Activated naive CD8-positive, alpha-beta T cell treated with anti-CD3 and anti-CD28 coated beads for 36 hours (primary cell): ENCODE measurements at regions not wholly inside any gene's neighbourhood (a gene's known extent, or its start where the extent isn't known, plus 50 kb on each side); places are given as distances from the start of the nearest gene placed in this dataset.

Experiments
- DNase-seq: peaks from one replicate; pipeline ENCODE4 v3.0.0; 2021
- H3K27ac Mint-ChIP-seq: one replicate; pipeline ENCODE4 v1.8.0; 2022; ENCODE audit warnings: mild to moderate bottlenecking, moderate library complexity, mixed read lengths
- H3K27me3 Mint-ChIP-seq: one replicate; pipeline ENCODE4 v1.8.0; 2022; ENCODE audit warnings: mild to moderate bottlenecking, mixed read lengths
- H3K36me3 Mint-ChIP-seq: one replicate; pipeline ENCODE4 v1.8.0; 2021; ENCODE audit warnings: mild to moderate bottlenecking, mixed read lengths
- H3K4me1 Mint-ChIP-seq: one replicate; pipeline ENCODE4 v1.8.0; 2021; ENCODE audit warnings: mixed read lengths
- H3K4me3 Mint-ChIP-seq: one replicate; pipeline ENCODE4 v1.8.0; 2022; ENCODE audit warnings: mild to moderate bottlenecking, moderate library complexity, mixed read lengths
- H3K9me3 Mint-ChIP-seq: one replicate; pipeline ENCODE4 v1.8.0; 2022; ENCODE audit warnings: mixed read lengths

DNA sequence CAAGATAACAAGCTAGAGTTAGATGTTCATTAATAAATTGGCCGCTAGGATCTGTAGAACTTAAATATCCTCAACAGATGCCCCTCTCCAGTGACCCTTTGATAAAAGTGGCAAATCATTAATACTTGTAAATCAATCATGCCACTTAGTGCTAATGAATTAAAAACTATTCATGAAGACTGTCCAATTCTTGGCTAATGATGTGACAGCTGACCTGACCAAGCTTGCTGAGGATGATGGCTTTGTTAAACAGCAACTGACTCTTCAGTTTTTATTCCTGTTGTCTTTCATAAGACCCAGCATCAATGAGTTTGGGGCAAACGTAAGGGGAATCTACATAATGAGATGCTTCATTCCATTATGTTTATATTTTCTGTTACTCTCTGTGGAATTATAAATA, 396.8 kb upstream of the NMUR2 start:
- no peak for DNase-seq
- Mint-ChIP-seq H3K4me3 (no peak overlapping the region), H3K36me3 (no peaks in the 10 kb centered on the region), H3K27ac (no peak overlapping the region), H3K27me3 (no peaks in the 10 kb centered on the region), H3K4me1 (no peaks in the 10 kb centered on the region), H3K9me3 (peaks cover 6% of the 10 kb centered on the region)

DNA sequence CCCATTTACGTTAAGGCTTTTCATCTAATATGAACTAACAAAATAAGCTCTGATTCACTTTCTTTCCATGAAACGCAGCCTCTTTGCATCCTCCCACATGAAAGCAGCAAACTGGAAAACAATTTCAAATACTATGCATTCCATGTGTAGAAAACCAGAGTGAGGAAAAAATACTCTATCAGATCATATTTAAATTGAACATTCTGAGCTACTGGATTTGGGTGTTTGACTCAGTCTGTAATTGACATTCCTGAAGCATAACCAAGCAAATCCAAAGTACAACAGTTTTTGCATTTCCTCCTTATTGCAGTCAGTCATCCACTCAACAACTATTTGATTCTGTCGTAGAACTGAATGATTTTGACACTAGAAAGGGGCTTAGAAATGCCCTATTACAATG, 399.1 kb upstream of the NMUR2 start:
- Mint-ChIP-seq H3K27me3 (no peaks in the 10 kb centered on the region), H3K4me3 (no peak overlapping the region), H3K9me3 (no peaks in the 10 kb centered on the region), H3K4me1 (no peaks in the 10 kb centered on the region), H3K36me3 (no peaks in the 10 kb centered on the region), H3K27ac (no peak overlapping the region)
- no peak for DNase-seq

DNA sequence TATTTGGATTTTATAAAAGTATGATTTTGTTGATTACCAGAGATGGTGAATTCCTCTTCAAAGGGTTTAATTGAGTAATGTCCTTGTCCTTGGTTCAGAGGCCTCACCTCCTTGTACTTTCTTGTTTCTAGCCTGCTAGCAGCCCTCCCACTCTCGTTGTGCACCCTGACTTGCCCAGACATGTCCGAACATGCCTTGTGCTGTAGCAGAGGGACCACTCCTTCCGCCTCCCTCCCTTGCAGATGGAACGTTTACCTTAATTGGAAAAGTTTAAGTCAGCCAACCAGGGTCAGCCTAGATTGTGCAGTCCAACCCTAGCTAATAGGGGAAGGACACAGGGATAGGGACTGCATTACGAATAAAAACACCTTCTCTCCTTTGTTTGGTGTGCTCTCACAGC, 406.9 kb upstream of the NMUR2 start:
- Mint-ChIP-seq H3K27ac (no peak overlapping the region), H3K27me3 (no peaks in the 10 kb centered on the region), H3K36me3 (no peaks in the 10 kb centered on the region), H3K4me3 (no peak overlapping the region), H3K4me1 (no peaks in the 10 kb centered on the region), H3K9me3 (no peaks in the 10 kb centered on the region)
- no peak for DNase-seq

DNA sequence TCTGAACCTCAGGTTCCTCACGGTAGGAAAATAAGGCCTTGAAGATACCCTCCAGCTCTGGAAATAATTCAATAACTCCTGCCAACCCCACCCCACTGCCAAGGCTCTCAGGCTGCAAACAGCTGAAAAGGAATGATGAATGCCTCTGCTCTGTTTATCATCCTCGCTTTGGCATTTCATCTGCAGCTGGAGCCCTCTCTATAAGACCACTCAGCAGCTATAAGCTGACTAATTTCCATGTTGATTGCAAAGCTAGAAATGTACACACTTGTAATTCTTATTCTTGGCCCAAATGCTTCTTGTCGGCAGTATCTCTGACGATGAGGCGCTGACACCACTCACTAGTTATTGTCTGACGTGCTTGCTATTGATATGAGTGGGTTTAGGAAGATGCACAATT, 408.4 kb upstream of the NMUR2 start:
- no peaks in the 10 kb centered on the region for H3K27me3 Mint-ChIP-seq
- no peaks in the 10 kb centered on the region for H3K4me1 Mint-ChIP-seq
- no peak overlapping the region for H3K27ac Mint-ChIP-seq
- no peak overlapping the region for H3K4me3 Mint-ChIP-seq
- DNase-seq, result no peak
- H3K36me3 Mint-ChIP-seq, result no peaks in the 10 kb centered on the region
- no peaks in the 10 kb centered on the region for H3K9me3 Mint-ChIP-seq

DNA sequence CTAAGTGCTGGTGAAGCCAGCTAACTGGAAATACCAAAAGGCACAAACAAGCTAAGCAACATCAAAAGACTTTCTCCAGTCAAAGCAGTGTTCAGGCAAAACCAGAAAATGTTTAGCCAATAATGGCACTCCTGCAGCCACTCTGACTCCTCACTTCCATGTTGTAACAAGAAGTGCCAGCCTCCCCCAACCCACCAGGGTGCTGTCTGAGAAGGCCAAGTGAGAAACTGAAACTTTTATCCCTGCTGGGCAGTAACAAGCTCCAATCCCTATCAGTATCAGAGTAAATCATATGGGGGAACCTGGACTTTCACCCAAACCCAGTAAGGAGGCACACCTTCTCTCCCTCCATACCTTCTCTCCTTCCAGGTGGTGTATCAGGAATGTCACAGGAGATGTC, 414.8 kb upstream of the NMUR2 start:
- no peaks in the 10 kb centered on the region for H3K36me3 Mint-ChIP-seq
- H3K4me1 Mint-ChIP-seq, result no peaks in the 10 kb centered on the region
- H3K9me3 Mint-ChIP-seq, result peaks cover 2% of the 10 kb centered on the region
- DNase-seq, result no peak
- H3K27ac Mint-ChIP-seq, result no peak overlapping the region
- no peak overlapping the region for H3K4me3 Mint-ChIP-seq
- no peaks in the 10 kb centered on the region for H3K27me3 Mint-ChIP-seq

DNA sequence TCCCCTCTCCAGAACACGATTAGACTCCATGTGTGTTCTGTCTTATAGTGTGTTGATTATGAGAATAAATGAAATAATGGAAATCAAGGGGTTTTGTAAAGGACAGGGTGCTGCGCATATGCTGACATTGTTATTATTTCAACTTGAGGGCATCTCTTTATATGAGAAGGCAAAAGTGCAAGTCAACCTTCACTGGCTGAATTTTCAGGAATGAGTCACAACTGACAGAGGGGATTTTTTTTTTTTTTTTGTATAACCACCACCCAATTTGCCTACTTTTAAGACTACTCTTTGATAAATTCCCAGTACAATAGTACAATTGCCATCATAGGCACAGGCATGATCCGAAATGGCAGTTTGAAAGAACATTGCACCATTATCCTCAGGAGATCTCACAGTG, 419.2 kb upstream of the NMUR2 start:
- no peak overlapping the region for H3K27ac Mint-ChIP-seq
- H3K9me3 Mint-ChIP-seq, result peaks cover 4% of the 10 kb centered on the region
- no peak overlapping the region for H3K4me3 Mint-ChIP-seq
- no peaks in the 10 kb centered on the region for H3K27me3 Mint-ChIP-seq
- H3K4me1 Mint-ChIP-seq, result no peaks in the 10 kb centered on the region
- no peaks in the 10 kb centered on the region for H3K36me3 Mint-ChIP-seq
- DNase-seq, result no peak

DNA sequence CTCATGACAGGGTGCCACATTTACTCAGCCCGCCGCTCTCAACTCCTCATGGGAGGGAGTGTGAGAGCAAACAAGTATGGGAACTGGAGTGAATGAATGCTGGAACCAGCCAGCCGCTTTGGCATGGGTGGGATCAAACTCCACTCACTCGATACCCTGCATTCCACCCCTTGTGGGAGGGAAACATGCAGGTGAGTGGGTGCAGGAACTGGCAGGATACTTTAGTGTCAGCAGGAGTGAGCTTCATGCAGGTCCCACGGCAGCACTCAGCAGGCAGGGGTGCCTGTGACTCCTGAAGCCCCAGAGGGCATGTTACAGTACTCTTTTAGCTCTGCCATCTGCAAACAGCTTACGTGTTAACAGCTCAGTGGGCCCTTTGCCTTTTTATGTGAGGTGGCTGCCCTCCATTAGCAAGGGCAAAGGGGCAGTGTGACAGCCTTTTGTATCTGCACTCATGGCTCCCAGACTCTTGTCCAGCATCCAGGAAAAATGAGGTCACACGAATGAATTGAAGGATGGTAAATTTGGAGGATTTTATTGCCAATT, 433.2 kb upstream of the NMUR2 start:
- no peaks in the 10 kb centered on the region for H3K36me3 Mint-ChIP-seq
- H3K4me1 Mint-ChIP-seq, result no peaks in the 10 kb centered on the region
- DNase-seq, result no peak
- H3K9me3 Mint-ChIP-seq, result peaks cover 3% of the 10 kb centered on the region
- H3K27me3 Mint-ChIP-seq, result no peaks in the 10 kb centered on the region
- no peak overlapping the region for H3K27ac Mint-ChIP-seq
- H3K4me3 Mint-ChIP-seq, result no peak overlapping the region

DNA sequence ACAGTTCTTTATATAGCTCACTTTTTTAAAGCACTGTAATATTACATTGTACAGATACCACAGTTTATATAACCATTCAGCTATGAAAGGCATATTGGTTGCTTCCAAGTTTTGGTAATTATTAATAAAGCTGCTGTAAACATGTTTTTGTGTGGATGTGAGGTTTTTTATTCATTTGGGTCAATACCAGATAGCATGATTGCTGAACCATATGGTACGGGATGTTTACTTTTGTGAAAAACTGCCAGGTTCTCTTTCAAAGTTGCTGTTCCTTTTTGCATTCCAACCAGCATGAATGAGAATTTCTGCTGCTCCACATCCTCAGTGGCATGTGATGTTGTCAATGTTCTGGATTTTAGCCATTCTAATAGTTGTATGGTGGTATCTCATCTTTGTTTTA, 439.6 kb upstream of the NMUR2 start:
- Mint-ChIP-seq H3K4me3 (no peak overlapping the region), H3K9me3 (peaks cover 6% of the 10 kb centered on the region), H3K27ac (no peak overlapping the region), H3K27me3 (no peaks in the 10 kb centered on the region), H3K4me1 (no peaks in the 10 kb centered on the region), H3K36me3 (no peaks in the 10 kb centered on the region)
- no peak for DNase-seq

DNA sequence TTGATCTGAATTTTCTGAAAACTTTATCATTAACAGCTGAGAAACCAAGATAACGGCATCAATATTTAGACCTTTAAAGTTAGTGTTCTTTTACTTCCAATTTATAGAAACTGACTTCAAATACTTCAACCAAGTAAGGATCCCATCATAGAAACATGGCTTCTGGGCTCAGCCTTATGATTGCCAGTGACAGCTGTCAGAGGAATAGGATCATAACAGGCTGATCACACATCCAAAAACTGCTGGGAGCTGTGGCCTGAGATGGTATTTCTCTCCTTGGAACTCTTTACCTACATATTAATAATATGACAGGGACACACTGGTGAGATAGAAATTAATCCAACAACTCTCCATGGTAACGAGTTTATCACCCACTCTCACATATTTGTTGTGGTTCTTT, 448.3 kb upstream of the NMUR2 start:
- H3K27ac Mint-ChIP-seq, result no peak overlapping the region
- no peaks in the 10 kb centered on the region for H3K27me3 Mint-ChIP-seq
- H3K4me1 Mint-ChIP-seq, result no peaks in the 10 kb centered on the region
- H3K4me3 Mint-ChIP-seq, result no peak overlapping the region
- no peak for DNase-seq
- H3K36me3 Mint-ChIP-seq, result no peaks in the 10 kb centered on the region
- peaks cover 1% of the 10 kb centered on the region for H3K9me3 Mint-ChIP-seq

DNA sequence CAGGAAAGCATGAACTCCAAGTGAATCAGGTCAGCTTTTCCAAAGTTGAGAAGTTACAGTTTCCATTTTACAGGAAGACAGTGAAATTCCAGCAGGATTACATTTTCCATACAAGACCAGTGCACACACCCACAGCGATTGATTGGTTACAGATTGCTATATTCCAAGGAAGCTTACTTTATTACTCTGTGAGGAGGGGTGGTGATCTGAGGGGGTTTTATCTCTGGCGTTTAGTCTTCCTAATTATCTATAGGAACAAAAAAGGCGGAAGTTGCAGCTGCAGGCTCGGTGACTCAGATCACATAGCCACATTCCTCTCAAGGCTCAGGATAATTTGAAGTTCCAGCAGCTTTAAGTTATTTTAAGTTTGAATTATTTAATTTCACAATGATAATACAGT, 450.4 kb upstream of the NMUR2 start:
- no peaks in the 10 kb centered on the region for H3K9me3 Mint-ChIP-seq
- DNase-seq, result no peak
- H3K27ac Mint-ChIP-seq, result no peak overlapping the region
- no peaks in the 10 kb centered on the region for H3K27me3 Mint-ChIP-seq
- no peak overlapping the region for H3K4me3 Mint-ChIP-seq
- H3K36me3 Mint-ChIP-seq, result no peaks in the 10 kb centered on the region
- no peaks in the 10 kb centered on the region for H3K4me1 Mint-ChIP-seq

DNA sequence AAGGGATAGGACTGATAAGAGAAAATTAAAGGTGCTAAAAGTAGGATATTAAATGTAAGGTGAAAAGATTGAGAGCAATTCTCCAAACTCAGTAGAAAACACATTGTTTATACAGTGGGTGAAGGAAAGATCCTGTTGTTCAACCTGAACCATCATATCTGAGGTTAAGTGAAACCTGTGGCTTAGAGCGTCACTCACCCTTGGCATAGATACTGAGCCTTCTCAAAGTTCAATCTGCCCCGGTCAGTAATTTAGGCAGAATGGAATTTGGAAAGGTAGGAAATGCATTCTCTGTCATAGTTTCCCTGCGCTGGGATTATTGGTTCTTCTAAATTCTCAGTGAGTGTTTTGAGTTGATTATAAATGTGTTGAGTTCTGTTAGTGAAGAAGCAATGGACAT, 456.2 kb upstream of the NMUR2 start:
- Mint-ChIP-seq H3K27me3 (no peaks in the 10 kb centered on the region), H3K27ac (no peak overlapping the region), H3K4me3 (no peak overlapping the region), H3K9me3 (no peaks in the 10 kb centered on the region), H3K4me1 (no peaks in the 10 kb centered on the region), H3K36me3 (no peaks in the 10 kb centered on the region)
- no peak for DNase-seq

DNA sequence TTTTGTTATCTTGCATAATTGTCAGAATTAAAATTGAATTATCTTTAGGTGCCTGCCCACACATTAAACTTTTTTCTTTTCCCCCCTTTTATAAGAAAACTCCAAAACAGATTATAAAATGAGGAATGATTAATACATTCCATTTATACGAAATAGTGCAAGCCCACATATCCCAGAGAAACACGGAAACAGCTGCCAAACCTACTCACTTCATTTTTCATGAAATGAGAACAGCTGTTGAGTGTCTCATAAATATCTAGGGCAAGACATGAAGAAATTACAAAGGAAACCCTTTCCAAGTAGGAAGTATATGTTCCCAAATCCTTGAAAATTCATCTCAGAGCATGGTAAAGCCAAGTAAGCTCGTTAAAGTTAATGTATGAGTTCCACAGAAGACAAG, 459.4 kb upstream of the NMUR2 start:
- Mint-ChIP-seq H3K4me3 (no peak overlapping the region), H3K27me3 (no peaks in the 10 kb centered on the region), H3K9me3 (peaks cover 3% of the 10 kb centered on the region), H3K4me1 (no peaks in the 10 kb centered on the region), H3K27ac (no peak overlapping the region), H3K36me3 (no peaks in the 10 kb centered on the region)
- no peak for DNase-seq

DNA sequence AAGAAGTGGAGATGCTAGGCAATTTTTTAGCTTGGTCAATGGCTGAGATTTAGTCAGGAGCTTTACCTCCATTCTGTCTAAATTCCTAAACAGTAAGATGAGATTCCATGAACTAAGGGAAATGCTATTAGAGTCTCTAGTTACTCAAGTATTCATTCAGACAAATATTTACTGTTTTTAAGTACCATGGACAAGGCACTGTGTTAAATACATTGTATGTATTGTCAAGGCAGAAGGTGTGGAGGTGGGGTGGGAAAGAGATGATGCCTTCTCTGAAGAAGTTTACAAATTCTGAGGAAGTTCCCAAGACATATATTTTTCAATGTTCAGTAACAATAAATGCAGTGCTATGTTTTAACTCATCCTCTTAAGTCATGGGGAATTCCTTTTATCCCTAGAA, 459.9 kb upstream of the NMUR2 start:
- no peaks in the 10 kb centered on the region for H3K36me3 Mint-ChIP-seq
- no peaks in the 10 kb centered on the region for H3K4me1 Mint-ChIP-seq
- H3K4me3 Mint-ChIP-seq, result no peak overlapping the region
- no peak for DNase-seq
- H3K27ac Mint-ChIP-seq, result no peak overlapping the region
- no peaks in the 10 kb centered on the region for H3K27me3 Mint-ChIP-seq
- peaks cover 3% of the 10 kb centered on the region for H3K9me3 Mint-ChIP-seq

DNA sequence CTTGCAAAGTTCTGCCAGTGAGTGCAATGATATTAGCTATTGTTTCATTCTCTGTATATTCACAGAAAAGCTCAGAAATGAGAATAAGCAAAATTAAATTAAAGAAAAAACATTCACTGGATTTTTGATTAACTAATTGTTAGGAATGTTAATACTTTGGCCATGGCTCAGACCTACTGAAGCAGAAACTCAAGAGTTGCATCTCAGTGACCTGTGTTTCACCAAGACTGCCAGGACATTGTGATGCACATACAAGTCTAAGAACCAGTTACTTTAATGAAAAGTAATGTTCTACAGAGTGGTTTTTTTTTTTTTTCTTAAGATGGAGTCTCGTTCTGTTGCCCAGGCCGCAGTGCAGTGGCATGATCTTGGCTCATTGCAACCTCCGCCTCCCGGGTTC, 464.9 kb upstream of the NMUR2 start:
- Mint-ChIP-seq H3K27ac (no peak overlapping the region), H3K36me3 (no peaks in the 10 kb centered on the region), H3K4me1 (no peaks in the 10 kb centered on the region), H3K4me3 (no peak overlapping the region), H3K9me3 (peaks cover 5% of the 10 kb centered on the region), H3K27me3 (no peaks in the 10 kb centered on the region)
- no peak for DNase-seq

DNA sequence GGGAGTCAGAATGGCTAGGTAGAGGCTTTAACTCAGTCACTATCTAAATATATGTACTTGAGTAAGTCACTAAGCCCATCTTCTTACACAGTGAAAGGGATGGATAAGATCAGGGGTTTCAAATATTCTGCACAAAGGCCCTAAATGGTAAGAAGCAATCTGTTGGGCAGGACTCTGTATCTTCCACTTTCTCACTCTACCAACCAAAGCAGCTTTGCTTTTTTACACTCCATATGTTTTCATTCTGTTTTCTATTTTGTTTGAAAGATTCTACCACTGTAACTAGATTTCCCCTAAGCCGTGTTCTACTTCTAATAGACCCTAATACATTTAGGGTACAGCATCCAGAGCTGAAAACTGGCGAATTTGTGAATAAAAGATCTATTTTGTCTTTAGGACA, 477.5 kb upstream of the NMUR2 start:
- Mint-ChIP-seq H3K27me3 (no peaks in the 10 kb centered on the region), H3K4me1 (no peaks in the 10 kb centered on the region), H3K9me3 (peaks cover 6% of the 10 kb centered on the region), H3K4me3 (no peak overlapping the region), H3K36me3 (no peaks in the 10 kb centered on the region), H3K27ac (no peak overlapping the region)
- DNase-seq, result no peak

DNA sequence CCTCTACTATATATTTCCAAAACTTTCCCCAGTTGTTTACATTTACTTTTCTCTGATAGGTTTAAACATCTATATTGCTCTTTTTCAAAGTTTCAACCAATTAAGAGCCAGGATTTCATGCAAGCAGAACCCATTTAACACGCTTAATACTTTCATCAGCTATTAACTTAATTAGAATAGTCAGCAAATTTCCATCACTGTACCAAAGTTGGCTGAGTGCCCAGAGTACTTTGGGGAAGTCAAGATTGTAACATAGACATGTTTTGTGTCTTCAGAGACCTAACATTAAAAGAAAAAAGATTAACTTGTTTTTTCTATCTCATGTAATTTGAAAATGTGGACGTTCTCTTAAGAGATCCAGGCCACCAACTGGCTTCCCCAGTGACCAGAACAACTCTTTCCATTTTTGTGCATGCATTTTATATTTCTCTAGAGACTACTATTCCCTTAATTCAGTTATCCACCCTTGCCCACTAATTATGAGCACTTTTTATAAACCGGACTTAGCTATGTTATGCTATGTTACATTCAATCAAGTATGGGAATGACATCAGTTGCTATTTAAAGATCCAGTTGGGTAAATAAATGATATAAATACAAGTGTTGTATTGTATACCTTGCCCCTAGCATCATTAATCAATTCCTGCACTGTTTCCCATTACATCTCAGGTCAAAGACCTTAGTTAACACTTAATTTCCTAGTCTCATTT, 478.1 kb upstream of the NMUR2 start:
- H3K27me3 Mint-ChIP-seq, result no peaks in the 10 kb centered on the region
- no peaks in the 10 kb centered on the region for H3K36me3 Mint-ChIP-seq

More for the DNA sequence above, 478.1 kb upstream of the NMUR2 start:
- peaks cover 6% of the 10 kb centered on the region for H3K9me3 Mint-ChIP-seq
- no peak for DNase-seq
- H3K4me3 Mint-ChIP-seq, result no peak overlapping the region
- no peaks in the 10 kb centered on the region for H3K4me1 Mint-ChIP-seq
- H3K27ac Mint-ChIP-seq, result no peak overlapping the region
